HepG2 (cell line): ENCODE measurements at regions not wholly inside any gene's neighbourhood (a gene's known extent, or its start where the extent isn't known, plus 50 kb on each side); places are given as distances from the start of the nearest gene placed in this dataset.

Experiments used
- ATAC-seq: fragments of 200-7000 bp; cut with Tn5 transposase; 3 replicates; pipeline ENCODE4 v1.9.1; 2020; ENCODE audit warnings: mild to moderate bottlenecking, moderate library complexity
- BruUV-seq: library from RNA; stranded (reverse); fragments of 400-500 nt; replicated peaks from 2 replicates; lab custom pipeline; 2021; lab: Mats Ljungman, UMichigan
- CTCF ChIA-PET: fragments of 300-600 bp; formaldehyde crosslinking; extraction: SDS; loops from one replicate; lab custom pipeline; 2021; ENCODE audit warnings: low total read pairs, inconsistent platforms, low intra/inter-chr PET ratio; lab: Yijun Ruan, JAX
- POLR2A ChIA-PET: fragments of 350-600 bp; sonication (Branson Sonifier 250); formaldehyde crosslinking; loops from one replicate; lab custom pipeline; 2020; ENCODE audit warnings: antibody characterized with exemption, inconsistent platforms; lab: Yijun Ruan, JAX
- DNase-seq: peaks from one replicate; pipeline ENCODE4 v3.0.0-alpha.2; 2015; ENCODE audit warnings: low spot score
- FAIRE-seq: peaks from 3 replicates; lab custom pipeline; 2011; peaks lifted over from hg19 to GRCh38; lab: Jason Lieb, UNC
- H2AFZ ChIP-seq: one replicate; pipeline ENCODE4 v1.6.1; 2011; ENCODE audit warnings: low read length, inconsistent platforms
- H3K27ac ChIP-seq: fragments of 300-600 bp; 3 replicates; pipeline ENCODE4 v1.8.0; 2011; ENCODE audit warnings: mixed run types, mild to moderate bottlenecking, mixed read lengths, low read length, inconsistent platforms; ENCODE audit not compliant: insufficient read depth; ENCODE audit errors: extremely low read length
- H3K27me3 ChIP-seq, 2 experiments: fragments of 200-600 bp in 1 of 2; 2 replicates in 1 of 2; 3 replicates in 1 of 2; pipeline versions ENCODE4 v1.6.0 to v1.8.0; 2011; ENCODE audit warnings: low read length in 2 of 2, mild to moderate bottlenecking in 2 of 2, moderate library complexity in 2 of 2, inconsistent platforms in 1 of 2; ENCODE audit not compliant: insufficient read depth in 2 of 2, control insufficient read depth in 1 of 2
- H3K36me3 ChIP-seq, 2 experiments: fragments of 200-600 bp in 1 of 2; replicated peaks in 1 of 2; 2 replicates in 1 of 2; 3 replicates in 1 of 2; pipeline versions ENCODE4 v1.5.1 to v1.8.0; 2011; ENCODE audit warnings: low read length in 2 of 2, inconsistent platforms in 1 of 2; ENCODE audit not compliant: insufficient read depth in 2 of 2, control insufficient read depth in 1 of 2
- H3K4me1 ChIP-seq: 2 replicates; pipeline ENCODE4 v1.5.1; 2012; ENCODE audit warnings: low read length, inconsistent platforms; ENCODE audit not compliant: insufficient read depth
- H3K4me2 ChIP-seq: 2 replicates; pipeline ENCODE4 v1.6.0; 2011; ENCODE audit warnings: low read depth, low read length, inconsistent platforms
- H3K4me3 ChIP-seq, 3 experiments: fragments of 200-600 bp in 1 of 3; sonication (generic), shearing (Covaris generic) in 1 of 3; replicated peaks in 1 of 3; 2 replicates each; pipeline ENCODE4 v1.5.1; 2011 to 2016; ENCODE audit warnings: low read length in 3 of 3, inconsistent platforms in 2 of 3, low read depth in 2 of 3, mild to moderate bottlenecking in 2 of 3, control low read depth in 1 of 3, mixed read lengths in 1 of 3; ENCODE audit not compliant: insufficient read depth in 1 of 3
- H3K79me2 ChIP-seq: one replicate; pipeline ENCODE4 v1.6.1; 2011; ENCODE audit warnings: low read length, inconsistent platforms; ENCODE audit not compliant: insufficient read depth
- H3K9ac ChIP-seq: 2 replicates; pipeline ENCODE4 v1.6.0; 2011; ENCODE audit warnings: mild to moderate bottlenecking, low read depth, low read length, inconsistent platforms; ENCODE audit not compliant: insufficient read depth
- H3K9me3 ChIP-seq: 2 replicates; pipeline ENCODE4 v1.5.1; 2012; ENCODE audit warnings: mild to moderate bottlenecking, low read length
- H4K20me1 ChIP-seq: 2 replicates; pipeline ENCODE4 v1.6.0; 2011; ENCODE audit warnings: inconsistent platforms, mild to moderate bottlenecking, low read length, moderate library complexity; ENCODE audit not compliant: insufficient read depth
- CENPT ChIP-seq: sonication (generic); formaldehyde crosslinking; IDR thresholded peaks from 2 replicates; pipeline ENCODE4 v1.8.0; 2022; ENCODE audit warnings: low read depth, mild to moderate bottlenecking, moderate library complexity, missing genetic modification reagents
- DNMT3B ChIP-seq: conservative IDR thresholded peaks from 2 replicates; pipeline ENCODE4 v1.6.1; 2016; ENCODE audit warnings: missing biosample characterization, control low read depth
- IKZF1 ChIP-seq: fragments of 450-650 bp; IDR thresholded peaks from 2 replicates; pipeline ENCODE4 v1.7.1; 2016
- MNT ChIP-seq: fragments of 450-650 bp; IDR thresholded peaks from 2 replicates; pipeline ENCODE4 v1.6.1; 2016
- NFIC ChIP-seq: IDR thresholded peaks from 2 replicates; pipeline ENCODE4 v1.6.1; 2012; ENCODE audit warnings: mild to moderate bottlenecking, low read length, inconsistent platforms
- PAXIP1 ChIP-seq: sonication (generic); formaldehyde crosslinking; conservative IDR thresholded peaks from 2 replicates; pipeline ENCODE4 v1.4.0; 2020; ENCODE audit warnings: mild to moderate bottlenecking, missing genetic modification reagents, moderate library complexity
- SP4 ChIP-seq: sonication (generic); formaldehyde crosslinking; IDR thresholded peaks from 2 replicates; pipeline ENCODE4 v1.8.1; 2023; ENCODE audit warnings: mild to moderate bottlenecking, missing genetic modification reagents
- STAG1 ChIP-seq: sonication (generic); formaldehyde crosslinking; IDR thresholded peaks from 2 replicates; pipeline ENCODE4 v1.4.0; 2020; ENCODE audit warnings: missing genetic modification reagents
- ZNF550 ChIP-seq: sonication (generic); formaldehyde crosslinking; IDR thresholded peaks from 2 replicates; pipeline ENCODE4 v1.4.0; 2020; ENCODE audit warnings: mild to moderate bottlenecking, missing genetic modification reagents, borderline replicate concordance
- WGBS: methylation state at CpG from one replicate; pipeline ENCODE4 v1.1.6; 2017; ENCODE audit warnings: low lambda C conversion rate; 5-methylcytosine and 5-hydroxymethylcytosine counted together
- in situ Hi-C: cut with HindIII; loops from 2 replicates; pipeline ENCODE4 v1.10.0; 2017; ENCODE audit warnings: low pct_unique_long_range_greater_than_20kb; ENCODE audit not compliant: extremely low pct_ligation_motif_present
- intact Hi-C: fragments of 100-400 bp; cut with micrococcal nuclease; formaldehyde crosslinking; loops from one replicate; pipeline ENCODE4 v1.10.0; 2022; ENCODE audit not compliant: unreplicated experiment

- TF ChIP-seq ZNF550 (CRISPR knock-in tag) (no peak), MNT (peak; percentile 96), SP4 (CRISPR knock-in tag) (no peak), PAXIP1 (no peak)
These were observed 111.4 kb downstream of the METRNL start (continued) for GRCh38 chr17:83190601-83191387.

DNA sequence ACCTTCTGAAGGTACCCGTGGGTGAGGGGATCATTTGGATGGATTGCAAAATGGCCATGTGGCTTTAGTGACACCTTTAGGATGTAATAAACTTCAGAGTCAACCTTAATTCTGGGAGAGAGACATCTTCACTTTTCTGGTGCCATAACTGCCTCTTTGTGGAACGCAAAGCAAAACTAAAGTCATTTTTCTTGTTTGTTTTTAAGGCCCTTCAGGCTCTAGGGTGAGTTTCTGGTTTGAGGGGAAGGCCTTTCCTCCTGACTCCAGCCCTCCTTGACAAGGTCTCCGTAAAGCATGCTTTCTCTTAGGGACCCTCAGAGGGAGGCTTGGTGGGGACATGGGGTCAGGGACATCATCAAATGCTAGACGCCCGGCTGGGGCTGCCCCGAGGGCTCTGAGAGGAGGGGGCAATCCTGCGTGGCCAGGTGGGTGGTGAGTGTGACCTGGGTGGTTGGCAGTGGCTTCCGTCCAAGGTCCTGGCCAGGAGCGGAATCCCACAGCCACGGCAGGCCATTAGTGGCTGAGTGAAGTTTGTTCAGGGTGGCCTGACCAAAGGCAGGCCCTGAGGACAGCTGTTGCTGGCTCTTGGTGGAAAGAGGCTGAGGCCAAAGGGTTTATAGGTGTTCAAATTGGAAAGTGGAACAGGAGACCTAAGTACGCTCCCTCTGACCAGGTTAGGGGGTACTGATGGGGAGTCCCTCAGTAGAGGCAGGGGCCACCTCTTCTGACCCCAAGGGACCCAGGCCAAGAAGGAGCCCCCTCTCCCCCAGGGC lies 112.2 kb downstream of the METRNL start:
- DNase-seq (no peak), FAIRE-seq (no peak), ATAC-seq (no peak)
- Histone ChIP-seq H3K79me2 (no peaks in the 10 kb centered on the region), H3K27ac (no peak overlapping the region), H3K4me2 (no peak overlapping the region), H4K20me1 (peaks cover 6% of the 10 kb centered on the region; the same call in 1 of the 2 replicates), H3K9me3 (peaks cover 6% of the 10 kb centered on the region; the same call in 1 of the 2 replicates), H3K4me3 (no peak overlapping the region), H3K4me1 (peaks cover 17% of the 10 kb centered on the region), H3K27me3 (peaks cover 6 to 56% of the 10 kb centered on the region in 2 experiments; a peak in 4 of 5 replicates), H2AFZ (no peak overlapping the region), H3K9ac (no peak overlapping the region), H3K36me3 (no peaks in the 10 kb centered on the region)
- TF ChIP-seq DNMT3B (CRISPR knock-in tag), result no peak
- no peak for TF ChIP-seq CENPT (CRISPR knock-in tag)
- 0 out of 2 replicates have a peak, but pooled peaks have one; percentile 14 for TF ChIP-seq STAG1 (CRISPR knock-in tag)
- no peak for TF ChIP-seq NFIC
- TF ChIP-seq IKZF1, result no peak
- CTCF ChIA-PET, result no interaction called here
- in situ Hi-C loops (no loop called here), intact Hi-C loops (no loop called here)
- POLR2A ChIA-PET, result no interaction called here
- BruUV-seq, result no TSS peak
- 76% methylated on average over 11 of the region's 11 CpGs for WGBS
